ENCODE measurements at regions not wholly inside any gene's neighbourhood (a gene's known extent, or its start where the extent isn't known, plus 50 kb on each side); places are given as distances from the start of the nearest gene placed in this dataset.

GRCh38 chr11:110929129-110929528 is 216.9 kb upstream of the ARHGAP20 start:
- TF ChIP-seq, protein P1, sequence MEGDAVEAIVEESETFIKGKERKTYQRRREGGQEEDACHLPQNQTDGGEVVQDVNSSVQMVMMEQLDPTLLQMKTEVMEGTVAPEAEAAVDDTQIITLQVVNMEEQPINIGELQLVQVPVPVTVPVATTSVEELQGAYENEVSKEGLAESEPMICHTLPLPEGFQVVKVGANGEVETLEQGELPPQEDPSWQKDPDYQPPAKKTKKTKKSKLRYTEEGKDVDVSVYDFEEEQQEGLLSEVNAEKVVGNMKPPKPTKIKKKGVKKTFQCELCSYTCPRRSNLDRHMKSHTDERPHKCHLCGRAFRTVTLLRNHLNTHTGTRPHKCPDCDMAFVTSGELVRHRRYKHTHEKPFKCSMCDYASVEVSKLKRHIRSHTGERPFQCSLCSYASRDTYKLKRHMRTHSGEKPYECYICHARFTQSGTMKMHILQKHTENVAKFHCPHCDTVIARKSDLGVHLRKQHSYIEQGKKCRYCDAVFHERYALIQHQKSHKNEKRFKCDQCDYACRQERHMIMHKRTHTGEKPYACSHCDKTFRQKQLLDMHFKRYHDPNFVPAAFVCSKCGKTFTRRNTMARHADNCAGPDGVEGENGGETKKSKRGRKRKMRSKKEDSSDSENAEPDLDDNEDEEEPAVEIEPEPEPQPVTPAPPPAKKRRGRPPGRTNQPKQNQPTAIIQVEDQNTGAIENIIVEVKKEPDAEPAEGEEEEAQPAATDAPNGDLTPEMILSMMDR (IDR thresholded peaks at IDR 0.05) = no peak
- TF ChIP-seq POLR2A (IDR thresholded peaks at IDR 0.05) = no peak

Data from thyroid gland (tissue), 4 donors.